ENCODE measurements at regions not wholly inside any gene's neighbourhood (a gene's known extent, or its start where the extent isn't known, plus 50 kb on each side); places are given as distances from the start of the nearest gene placed in this dataset.

- no peak for DNase-seq (ENCODE audit: insufficient read length, low spot score, missing footprints)
- no peaks in the 10 kb centered on the region for H4K20me1 ChIP-seq (ENCODE audit: insufficient read depth, low read length)
- H3K4me1 ChIP-seq (ENCODE audit: insufficient read depth, low read length): peaks cover 11% of the 10 kb centered on the region
- H3K4me2 ChIP-seq (ENCODE audit: insufficient read depth, low read length): no peak overlapping the region
- H2AFZ ChIP-seq (ENCODE audit: low read length): no peak overlapping the region
- H3K27ac ChIP-seq (ENCODE audit: low read depth, low read length): no peak overlapping the region
- H3K9me3 ChIP-seq (ENCODE audit: low read depth, low read length): peaks cover 22% of the 10 kb centered on the region
- TF ChIP-seq, protein P1, sequence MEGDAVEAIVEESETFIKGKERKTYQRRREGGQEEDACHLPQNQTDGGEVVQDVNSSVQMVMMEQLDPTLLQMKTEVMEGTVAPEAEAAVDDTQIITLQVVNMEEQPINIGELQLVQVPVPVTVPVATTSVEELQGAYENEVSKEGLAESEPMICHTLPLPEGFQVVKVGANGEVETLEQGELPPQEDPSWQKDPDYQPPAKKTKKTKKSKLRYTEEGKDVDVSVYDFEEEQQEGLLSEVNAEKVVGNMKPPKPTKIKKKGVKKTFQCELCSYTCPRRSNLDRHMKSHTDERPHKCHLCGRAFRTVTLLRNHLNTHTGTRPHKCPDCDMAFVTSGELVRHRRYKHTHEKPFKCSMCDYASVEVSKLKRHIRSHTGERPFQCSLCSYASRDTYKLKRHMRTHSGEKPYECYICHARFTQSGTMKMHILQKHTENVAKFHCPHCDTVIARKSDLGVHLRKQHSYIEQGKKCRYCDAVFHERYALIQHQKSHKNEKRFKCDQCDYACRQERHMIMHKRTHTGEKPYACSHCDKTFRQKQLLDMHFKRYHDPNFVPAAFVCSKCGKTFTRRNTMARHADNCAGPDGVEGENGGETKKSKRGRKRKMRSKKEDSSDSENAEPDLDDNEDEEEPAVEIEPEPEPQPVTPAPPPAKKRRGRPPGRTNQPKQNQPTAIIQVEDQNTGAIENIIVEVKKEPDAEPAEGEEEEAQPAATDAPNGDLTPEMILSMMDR (IDR thresholded peaks at IDR 0.05; ENCODE audit: extremely low read depth, low read depth, low read length): no peak
- no peaks in the 10 kb centered on the region for H3K79me2 ChIP-seq (ENCODE audit: insufficient read depth, low read length)
- no peaks in the 10 kb centered on the region for H3K36me3 ChIP-seq (ENCODE audit: insufficient read depth, low read length)
- H3K4me3 ChIP-seq (ENCODE audit: insufficient read depth, low read length): no peak overlapping the region
- H3K27me3 ChIP-seq (ENCODE audit: insufficient read depth, low read length): no peaks in the 10 kb centered on the region
These were observed 59.2 kb upstream of the C15orf39 start for GRCh38 chr15:75142499-75142898.

DNA sequence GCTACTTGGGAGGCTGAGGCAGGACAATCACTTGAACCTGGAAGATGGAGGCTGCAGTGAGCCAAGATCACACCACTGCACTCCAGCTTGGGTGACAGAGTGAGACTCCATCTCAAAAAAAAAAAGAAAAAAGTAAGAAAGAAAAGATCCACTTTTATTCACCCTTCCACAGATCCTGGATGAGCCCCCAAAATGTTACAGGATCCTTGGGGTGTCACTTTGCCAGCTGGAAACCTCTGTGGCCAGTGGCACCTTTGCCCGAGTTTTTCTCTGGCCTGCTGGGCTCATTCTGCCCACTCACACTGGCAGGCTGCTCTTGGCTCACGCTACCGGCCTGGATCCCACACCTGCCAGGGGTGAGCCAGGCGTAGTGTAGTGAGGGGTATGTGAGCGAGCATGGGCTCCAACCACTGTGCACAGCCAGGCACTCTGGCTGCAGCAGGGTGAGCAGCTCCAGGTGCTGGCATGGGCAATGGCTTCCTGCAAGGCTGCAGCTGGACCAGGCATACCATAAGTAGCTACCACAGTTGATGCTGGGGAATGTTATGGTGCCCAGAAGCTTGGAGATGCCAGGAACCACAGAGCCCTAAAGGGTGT is 57.8 kb upstream of the C15orf39 start:
- H3K4me3 ChIP-seq (ENCODE audit: insufficient read depth, low read length): no peak overlapping the region
- H3K4me2 ChIP-seq (ENCODE audit: insufficient read depth, low read length): no peak overlapping the region
- no peaks in the 10 kb centered on the region for H3K27me3 ChIP-seq (ENCODE audit: insufficient read depth, low read length)
- H4K20me1 ChIP-seq (ENCODE audit: insufficient read depth, low read length): no peaks in the 10 kb centered on the region
- TF ChIP-seq, protein P1 (IDR thresholded peaks at IDR 0.05; ENCODE audit: extremely low read depth, low read depth, low read length): no peak
- H3K9me3 ChIP-seq (ENCODE audit: low read depth, low read length): peaks cover 22% of the 10 kb centered on the region
- no peak overlapping the region for H2AFZ ChIP-seq (ENCODE audit: low read length)
- no peaks in the 10 kb centered on the region for H3K79me2 ChIP-seq (ENCODE audit: insufficient read depth, low read length)
- H3K36me3 ChIP-seq (ENCODE audit: insufficient read depth, low read length): no peaks in the 10 kb centered on the region
- no peak for DNase-seq (ENCODE audit: insufficient read length, low spot score, missing footprints)
- H3K27ac ChIP-seq (ENCODE audit: low read depth, low read length): no peak overlapping the region
- H3K4me1 ChIP-seq (ENCODE audit: insufficient read depth, low read length): peaks cover 3% of the 10 kb centered on the region

- no peak overlapping the region for H3K4me3 ChIP-seq (ENCODE audit: insufficient read depth, low read length)
- no peaks in the 10 kb centered on the region for H3K36me3 ChIP-seq (ENCODE audit: insufficient read depth, low read length)
- H3K4me1 ChIP-seq (ENCODE audit: insufficient read depth, low read length): peaks cover 3% of the 10 kb centered on the region
- DNase-seq (ENCODE audit: insufficient read length, low spot score, missing footprints): no peak
- H3K79me2 ChIP-seq (ENCODE audit: insufficient read depth, low read length): no peaks in the 10 kb centered on the region
- no peak overlapping the region for H3K4me2 ChIP-seq (ENCODE audit: insufficient read depth, low read length)
- H2AFZ ChIP-seq (ENCODE audit: low read length): no peak overlapping the region
- no peaks in the 10 kb centered on the region for H3K27me3 ChIP-seq (ENCODE audit: insufficient read depth, low read length)
- TF ChIP-seq, protein P1 (IDR thresholded peaks at IDR 0.05; ENCODE audit: extremely low read depth, low read depth, low read length): no peak
- no peaks in the 10 kb centered on the region for H4K20me1 ChIP-seq (ENCODE audit: insufficient read depth, low read length)
- H3K9me3 ChIP-seq (ENCODE audit: low read depth, low read length): peaks cover 22% of the 10 kb centered on the region
- H3K27ac ChIP-seq (ENCODE audit: low read depth, low read length): no peak overlapping the region
These were observed 56.4 kb upstream of the C15orf39 start for GRCh38 chr15:75145027-75145841.

DNA sequence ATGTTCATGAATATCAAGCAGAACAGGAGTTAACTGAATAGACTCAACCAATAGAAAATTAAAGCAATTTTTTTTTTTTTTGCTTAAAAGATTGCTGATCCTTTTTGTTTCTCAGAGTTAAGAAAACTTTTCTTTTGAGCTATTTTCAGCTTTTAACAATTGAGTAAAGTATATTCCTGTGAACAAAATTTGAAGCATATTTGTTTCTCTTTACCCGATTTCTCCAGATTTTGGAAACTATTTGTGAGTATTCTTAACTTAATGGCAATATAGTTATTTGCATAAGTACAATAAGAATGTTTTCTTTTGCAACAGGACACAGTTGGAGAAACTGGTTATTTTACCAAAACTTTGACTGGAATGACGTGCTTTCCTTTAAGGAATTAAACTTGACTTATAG is 53.4 kb upstream of the C15orf39 start:
- Histone ChIP-seq H3K79me2 (ENCODE audit: insufficient read depth, low read length) (no peaks in the 10 kb centered on the region), H3K36me3 (ENCODE audit: insufficient read depth, low read length) (no peaks in the 10 kb centered on the region), H3K9me3 (ENCODE audit: low read depth, low read length) (peaks cover 14% of the 10 kb centered on the region), H3K4me1 (ENCODE audit: insufficient read depth, low read length) (peaks cover 3% of the 10 kb centered on the region), H2AFZ (ENCODE audit: low read length) (no peak overlapping the region), H3K4me3 (ENCODE audit: insufficient read depth, low read length) (no peak overlapping the region), H3K27ac (ENCODE audit: low read depth, low read length) (no peak overlapping the region), H4K20me1 (ENCODE audit: insufficient read depth, low read length) (no peaks in the 10 kb centered on the region), H3K4me2 (ENCODE audit: insufficient read depth, low read length) (no peak overlapping the region), H3K27me3 (ENCODE audit: insufficient read depth, low read length) (no peaks in the 10 kb centered on the region)
- DNase-seq (ENCODE audit: insufficient read length, low spot score, missing footprints): no peak
- TF ChIP-seq, protein P1 (IDR thresholded peaks at IDR 0.05; ENCODE audit: extremely low read depth, low read depth, low read length): no peak
